Calu3 (cell line): ENCODE measurements at regions not wholly inside any gene's neighbourhood (a gene's known extent, or its start where the extent isn't known, plus 50 kb on each side); places are given as distances from the start of the nearest gene placed in this dataset.

ENCODE experiments used
- BruUV-seq: library from RNA; stranded (reverse); fragments of 400-500 nt; replicated peaks from 2 replicates; lab custom pipeline; 2021; lab: Mats Ljungman, UMichigan
- CTCF ChIA-PET: fragments of 300-600 bp; sonication (Branson Sonifier 250); formaldehyde crosslinking; loops from one replicate; lab custom pipeline; 2022; ENCODE audit warnings: antibody characterized with exemption; lab: Charles Lee
- DNase-seq: peaks from one replicate; pipeline ENCODE4 v3.0.0; 2022
- H3K27ac Mint-ChIP-seq: one replicate; pipeline ENCODE4 v1.8.0; 2022; ENCODE audit warnings: mixed read lengths; ENCODE audit not compliant: unreplicated experiment
- H3K27me3 Mint-ChIP-seq: one replicate; pipeline ENCODE4 v1.8.0; 2022; ENCODE audit warnings: mixed read lengths; ENCODE audit not compliant: unreplicated experiment
- H3K36me3 Mint-ChIP-seq: one replicate; pipeline ENCODE4 v1.8.0; 2022; ENCODE audit warnings: mild to moderate bottlenecking, moderate library complexity, mixed read lengths; ENCODE audit not compliant: insufficient read depth, unreplicated experiment
- H3K4me1 Mint-ChIP-seq: one replicate; pipeline ENCODE4 v1.8.0; 2022; ENCODE audit warnings: mild to moderate bottlenecking, low read depth, mixed read lengths; ENCODE audit not compliant: unreplicated experiment
- H3K4me3 Mint-ChIP-seq: one replicate; pipeline ENCODE4 v1.8.0; 2022; ENCODE audit warnings: mild to moderate bottlenecking, low read depth, moderate library complexity, mixed read lengths; ENCODE audit not compliant: unreplicated experiment
- H3K9me3 Mint-ChIP-seq: one replicate; pipeline ENCODE4 v1.8.0; 2022; ENCODE audit warnings: low read depth, mixed read lengths; ENCODE audit not compliant: unreplicated experiment
- CTCF ChIP-seq: fragments of 200-600 bp; IDR thresholded peaks from one replicate; pipeline ENCODE4 v1.8.0; 2022; ENCODE audit warnings: antibody characterized with exemption; ENCODE audit not compliant: unreplicated experiment
- intact Hi-C: fragments of 100-400 bp; cut with micrococcal nuclease; formaldehyde crosslinking; loops from one replicate; pipeline ENCODE4 v1.10.0; 2022; ENCODE audit not compliant: unreplicated experiment

GRCh38 chr17:77828749-77829539 is 129.6 kb upstream of the TNRC6C start:
- Mint-ChIP-seq H3K27ac (no peak overlapping the region), H3K9me3 (no peaks in the 10 kb centered on the region)

GRCh38 chr17:77829843-77830799 is 128.4 kb upstream of the TNRC6C start:
- CTCF ChIA-PET = no interaction called here
- Mint-ChIP-seq H3K27me3 (peaks cover 29% of the 10 kb centered on the region), H3K4me3 (no peak overlapping the region), H3K27ac (no peak overlapping the region), H3K4me1 (peaks cover 40% of the 10 kb centered on the region), H3K9me3 (no peaks in the 10 kb centered on the region), H3K36me3 (no peaks in the 10 kb centered on the region)
- no TSS peak for BruUV-seq
- DNase-seq = no peak
- intact Hi-C loops = no loop called here
- no peak for TF ChIP-seq CTCF

More at GRCh38 chr17:77828749-77829539, 129.6 kb upstream of the TNRC6C start:
- intact Hi-C loops = no loop called here
- CTCF ChIA-PET = no interaction called here
- BruUV-seq = no TSS peak
- H3K4me3 Mint-ChIP-seq = no peak overlapping the region
- no peaks in the 10 kb centered on the region for H3K36me3 Mint-ChIP-seq
- no peak for DNase-seq
- peaks cover 41% of the 10 kb centered on the region for H3K27me3 Mint-ChIP-seq
- no peak for TF ChIP-seq CTCF
- H3K4me1 Mint-ChIP-seq = peaks cover 28% of the 10 kb centered on the region

GRCh38 chr17:77830816-77831473 is 127.6 kb upstream of the TNRC6C start:
- TF ChIP-seq CTCF = no peak
- no TSS peak for BruUV-seq
- Mint-ChIP-seq H3K4me3 (no peak overlapping the region), H3K9me3 (no peaks in the 10 kb centered on the region), H3K4me1 (peaks cover 44% of the 10 kb centered on the region), H3K27ac (peak overlapping the region; percentile 26), H3K36me3 (no peaks in the 10 kb centered on the region), H3K27me3 (peaks cover 21% of the 10 kb centered on the region)
- intact Hi-C loops = no loop called here
- CTCF ChIA-PET = no interaction called here
- no peak for DNase-seq

GRCh38 chr17:77831474-77832179 is 126.9 kb upstream of the TNRC6C start:
- no TSS peak for BruUV-seq
- Mint-ChIP-seq H3K36me3 (peaks cover 4% of the 10 kb centered on the region), H3K9me3 (no peaks in the 10 kb centered on the region), H3K4me3 (no peak overlapping the region), H3K27ac (peak overlapping the region; percentile 26), H3K27me3 (peaks cover 15% of the 10 kb centered on the region), H3K4me1 (peaks cover 44% of the 10 kb centered on the region)
- intact Hi-C loops = no loop called here
- peak; percentile 43 for DNase-seq
- no peak for TF ChIP-seq CTCF
- CTCF ChIA-PET = no interaction called here
